ENCODE measurements at regions not wholly inside any gene's neighbourhood (a gene's known extent, or its start where the extent isn't known, plus 50 kb on each side); places are given as distances from the start of the nearest gene placed in this dataset.

DNA sequence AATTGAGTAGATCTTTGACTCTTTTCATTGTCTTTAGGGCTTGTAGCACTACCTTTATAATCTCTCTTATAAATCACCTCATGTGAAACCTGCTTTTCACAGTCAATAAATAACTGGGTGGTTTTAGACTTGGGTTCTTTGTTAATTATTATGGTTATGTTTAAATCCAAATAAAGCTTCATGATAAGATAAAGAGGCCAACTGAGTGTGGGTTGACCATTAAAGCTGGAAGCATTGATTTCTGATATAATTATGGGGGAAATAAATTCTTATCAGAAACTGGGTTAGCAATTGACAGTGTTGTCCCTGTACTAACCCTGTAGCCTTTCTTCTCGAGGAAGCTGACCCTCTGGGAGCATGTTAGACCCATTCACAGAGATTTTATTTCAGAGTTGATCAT, 384.7 kb upstream of the LCORL start:
- TF ChIP-seq EP300 (IDR thresholded peaks at IDR 0.05), result no peak
- TF ChIP-seq POLR2AphosphoS5 (IDR thresholded peaks at IDR 0.05), result no peak
- TF ChIP-seq, protein P1, sequence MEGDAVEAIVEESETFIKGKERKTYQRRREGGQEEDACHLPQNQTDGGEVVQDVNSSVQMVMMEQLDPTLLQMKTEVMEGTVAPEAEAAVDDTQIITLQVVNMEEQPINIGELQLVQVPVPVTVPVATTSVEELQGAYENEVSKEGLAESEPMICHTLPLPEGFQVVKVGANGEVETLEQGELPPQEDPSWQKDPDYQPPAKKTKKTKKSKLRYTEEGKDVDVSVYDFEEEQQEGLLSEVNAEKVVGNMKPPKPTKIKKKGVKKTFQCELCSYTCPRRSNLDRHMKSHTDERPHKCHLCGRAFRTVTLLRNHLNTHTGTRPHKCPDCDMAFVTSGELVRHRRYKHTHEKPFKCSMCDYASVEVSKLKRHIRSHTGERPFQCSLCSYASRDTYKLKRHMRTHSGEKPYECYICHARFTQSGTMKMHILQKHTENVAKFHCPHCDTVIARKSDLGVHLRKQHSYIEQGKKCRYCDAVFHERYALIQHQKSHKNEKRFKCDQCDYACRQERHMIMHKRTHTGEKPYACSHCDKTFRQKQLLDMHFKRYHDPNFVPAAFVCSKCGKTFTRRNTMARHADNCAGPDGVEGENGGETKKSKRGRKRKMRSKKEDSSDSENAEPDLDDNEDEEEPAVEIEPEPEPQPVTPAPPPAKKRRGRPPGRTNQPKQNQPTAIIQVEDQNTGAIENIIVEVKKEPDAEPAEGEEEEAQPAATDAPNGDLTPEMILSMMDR (IDR thresholded peaks at IDR 0.05), result no peak
- no peak for TF ChIP-seq POLR2A (IDR thresholded peaks at IDR 0.05)
- Histone ChIP-seq H3K27me3 (no peaks in the 10 kb centered on the region), H3K36me3 (no peaks in the 10 kb centered on the region), H3K27ac (no peak overlapping the region), H3K9me3 (no peaks in the 10 kb centered on the region), H3K4me1 (peaks cover 0 to 10% (median 0%) of the 10 kb centered on the region in 4 donors), H3K4me3 (no peak overlapping the region)
- 21 to 38% (median 32%) methylated on average over 1 of the region's 1 CpG for WGBS, 5 donors
- intact Hi-C loops (cut with DNase I; ENCODE audit: low total_unique reads), result no loop called here
- peak in 1 of 2 donors; percentile 5 for DNase-seq

GRCh38 chr4:18405054-18405453, 383.5 kb upstream of the LCORL start:
- 53 to 83% (median 67%) methylated on average over 2 of the region's 2 CpGs for WGBS, 5 donors
- intact Hi-C loops (cut with DNase I; ENCODE audit: low total_unique reads), result no loop called here
- Histone ChIP-seq H3K4me1 (peaks cover 0 to 10% (median 1%) of the 10 kb centered on the region in 4 donors), H3K4me3 (no peak overlapping the region), H3K9me3 (no peaks in the 10 kb centered on the region), H3K36me3 (no peaks in the 10 kb centered on the region), H3K27ac (no peak overlapping the region), H3K27me3 (no peaks in the 10 kb centered on the region)
- no peak for DNase-seq
- TF ChIP-seq POLR2A (IDR thresholded peaks at IDR 0.05), result no peak
- no peak for TF ChIP-seq EP300 (IDR thresholded peaks at IDR 0.05)
- TF ChIP-seq POLR2AphosphoS5 (IDR thresholded peaks at IDR 0.05), result no peak
- TF ChIP-seq, protein P1 (IDR thresholded peaks at IDR 0.05), result no peak

- Histone ChIP-seq H3K9me3 (no peaks in the 10 kb centered on the region), H3K4me1 (peaks cover 0 to 10% (median 3%) of the 10 kb centered on the region in 4 donors), H3K27ac (no peak overlapping the region), H3K36me3 (no peaks in the 10 kb centered on the region), H3K4me3 (no peak overlapping the region), H3K27me3 (no peaks in the 10 kb centered on the region)
- intact Hi-C loops (cut with DNase I; ENCODE audit: low total_unique reads), result no loop called here
- 17 to 52% (median 40%) methylated on average over 2 of the region's 2 CpGs for WGBS, 5 donors
- no peak for DNase-seq
- TF ChIP-seq EP300 (IDR thresholded peaks at IDR 0.05), result no peak
- TF ChIP-seq, protein P1 (IDR thresholded peaks at IDR 0.05), result no peak
- no peak for TF ChIP-seq POLR2AphosphoS5 (IDR thresholded peaks at IDR 0.05)
- no peak for TF ChIP-seq POLR2A (IDR thresholded peaks at IDR 0.05)
Measured at GRCh38 chr4:18404642-18405041, 383.1 kb upstream of the LCORL start.

GRCh38 chr4:18403327-18403726, 381.8 kb upstream of the LCORL start:
- H3K9me3 ChIP-seq, result no peaks in the 10 kb centered on the region
- TF ChIP-seq POLR2A (IDR thresholded peaks at IDR 0.05) (no peak), EP300 (IDR thresholded peaks at IDR 0.05) (no peak), POLR2AphosphoS5 (IDR thresholded peaks at IDR 0.05) (no peak)
- TF ChIP-seq, protein P1 (IDR thresholded peaks at IDR 0.05), result no peak
- intact Hi-C loops (cut with DNase I; ENCODE audit: low total_unique reads), result no loop called here
- H3K4me1 ChIP-seq, result peaks cover 0 to 12% (median 7%) of the 10 kb centered on the region in 4 donors
- DNase-seq, result no peak
- no peaks in the 10 kb centered on the region for H3K36me3 ChIP-seq
- no peaks in the 10 kb centered on the region for H3K27me3 ChIP-seq
- no peak overlapping the region for H3K27ac ChIP-seq
- WGBS, 5 donors, result 58 to 83% (median 83%) methylated on average over 3 of the region's 3 CpGs
- no peak overlapping the region for H3K4me3 ChIP-seq
